ENCODE measurements at regions not wholly inside any gene's neighbourhood (a gene's known extent, or its start where the extent isn't known, plus 50 kb on each side); places are given as distances from the start of the nearest gene placed in this dataset.

DNA sequence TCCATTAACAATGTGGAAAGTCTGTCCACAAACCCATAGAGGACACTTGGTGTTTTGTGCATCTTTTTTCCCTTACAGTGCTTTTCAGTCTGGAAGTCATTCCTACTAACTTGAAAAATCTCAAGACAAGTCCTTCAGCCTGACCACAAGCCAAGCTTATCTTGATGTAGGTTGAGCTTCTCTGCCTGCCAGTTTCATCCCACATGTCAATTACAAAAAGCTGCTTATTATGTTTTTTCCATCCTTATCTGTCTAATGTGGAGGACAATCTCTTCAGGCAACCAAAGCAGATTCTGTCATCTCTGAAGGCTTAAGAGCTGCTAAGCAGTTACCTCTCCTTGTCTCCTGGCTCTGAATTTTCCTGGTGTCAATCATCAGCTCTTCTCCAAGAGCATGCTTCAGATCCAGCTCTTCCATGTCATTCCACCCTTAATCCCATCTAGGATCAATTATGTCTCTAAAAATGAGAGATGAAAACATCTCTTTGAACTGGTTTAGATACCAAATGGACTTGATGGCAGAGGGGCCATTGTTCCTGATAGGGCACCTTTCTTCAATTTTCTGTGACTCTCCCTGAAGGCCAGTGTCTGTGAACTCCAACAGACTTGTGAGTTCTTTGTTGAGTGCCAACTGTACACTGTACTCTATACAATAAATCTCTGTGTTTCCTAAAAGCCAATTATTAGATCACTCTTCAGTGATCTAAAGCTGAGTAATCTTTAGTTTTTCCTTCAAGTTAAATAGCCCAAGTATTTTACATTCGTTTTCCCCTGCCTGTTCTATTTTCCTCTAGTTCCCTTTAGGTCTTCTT is 208.6 kb downstream of the RBM43 start:
- TF ChIP-seq, protein P1, sequence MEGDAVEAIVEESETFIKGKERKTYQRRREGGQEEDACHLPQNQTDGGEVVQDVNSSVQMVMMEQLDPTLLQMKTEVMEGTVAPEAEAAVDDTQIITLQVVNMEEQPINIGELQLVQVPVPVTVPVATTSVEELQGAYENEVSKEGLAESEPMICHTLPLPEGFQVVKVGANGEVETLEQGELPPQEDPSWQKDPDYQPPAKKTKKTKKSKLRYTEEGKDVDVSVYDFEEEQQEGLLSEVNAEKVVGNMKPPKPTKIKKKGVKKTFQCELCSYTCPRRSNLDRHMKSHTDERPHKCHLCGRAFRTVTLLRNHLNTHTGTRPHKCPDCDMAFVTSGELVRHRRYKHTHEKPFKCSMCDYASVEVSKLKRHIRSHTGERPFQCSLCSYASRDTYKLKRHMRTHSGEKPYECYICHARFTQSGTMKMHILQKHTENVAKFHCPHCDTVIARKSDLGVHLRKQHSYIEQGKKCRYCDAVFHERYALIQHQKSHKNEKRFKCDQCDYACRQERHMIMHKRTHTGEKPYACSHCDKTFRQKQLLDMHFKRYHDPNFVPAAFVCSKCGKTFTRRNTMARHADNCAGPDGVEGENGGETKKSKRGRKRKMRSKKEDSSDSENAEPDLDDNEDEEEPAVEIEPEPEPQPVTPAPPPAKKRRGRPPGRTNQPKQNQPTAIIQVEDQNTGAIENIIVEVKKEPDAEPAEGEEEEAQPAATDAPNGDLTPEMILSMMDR (IDR thresholded peaks at IDR 0.05; ENCODE audit: poor library complexity) = no peak
- TF ChIP-seq EZH2 (IDR thresholded peaks at IDR 0.05; ENCODE audit: borderline replicate concordance) = no peak
